SU-DHL-6 (cell line): ENCODE measurements at regions not wholly inside any gene's neighbourhood (a gene's known extent, or its start where the extent isn't known, plus 50 kb on each side); places are given as distances from the start of the nearest gene placed in this dataset.

ENCODE experiments used
- H2AFZ ChIP-seq: fragments of 200-600 bp; sonication (generic); 2 replicates; pipeline ENCODE4 v1.6.1; 2014; ENCODE audit warnings: low read depth, mild to moderate bottlenecking, moderate library complexity, mixed read lengths, antibody characterized with exemption, low read length; ENCODE audit not compliant: severe bottlenecking
- H3F3A ChIP-seq: fragments of 200-600 bp; shearing (Covaris generic); 2 replicates; pipeline ENCODE4 v1.6.0; 2016; ENCODE audit warnings: antibody characterized with exemption, mild to moderate bottlenecking; ENCODE audit not compliant: insufficient read depth
- H3K27ac ChIP-seq: fragments of 200-600 bp; sonication (generic); 2 replicates; pipeline ENCODE4 v1.5.1; 2016; ENCODE audit warnings: low read depth, mild to moderate bottlenecking, low read length, moderate library complexity, mixed read lengths
- H3K27me3 ChIP-seq: fragments of 200-600 bp; sonication (generic), shearing (Covaris generic); 2 replicates; pipeline ENCODE4 v1.6.0; 2014; ENCODE audit warnings: mild to moderate bottlenecking, low read length
- H3K36me3 ChIP-seq: fragments of 200-600 bp; sonication (generic); 2 replicates; pipeline ENCODE4 v1.6.1; 2014; ENCODE audit warnings: mild to moderate bottlenecking, low read length, mixed read lengths
- H3K4me2 ChIP-seq: fragments of 300-600, 200-600 bp; shearing (Covaris generic), sonication (generic); 2 replicates; pipeline ENCODE4 v1.6.0; 2014; ENCODE audit warnings: low read length, low read depth, mild to moderate bottlenecking; ENCODE audit not compliant: poor library complexity, severe bottlenecking
- H3K4me3 ChIP-seq: fragments of 200-600 bp; sonication (generic); 2 replicates; pipeline ENCODE4 v1.5.1; 2014; ENCODE audit warnings: antibody characterized with exemption, low read length, mild to moderate bottlenecking, mixed read lengths; ENCODE audit not compliant: insufficient read depth, poor library complexity, severe bottlenecking
- H3K79me2 ChIP-seq: fragments of 200-600 bp; sonication (generic); 2 replicates; pipeline ENCODE4 v1.6.1; 2014; ENCODE audit warnings: mild to moderate bottlenecking, low read length, moderate library complexity; ENCODE audit not compliant: insufficient read depth
- H3K9ac ChIP-seq: fragments of 200-600 bp; sonication (generic); 2 replicates; pipeline ENCODE4 v1.7.0; 2014; ENCODE audit warnings: mild to moderate bottlenecking, low read length
- H3K9me2 ChIP-seq: fragments of 200-600 bp; sonication (generic); replicated peaks from 2 replicates; pipeline ENCODE4 v1.6.1; 2014; ENCODE audit warnings: low read length; ENCODE audit not compliant: insufficient read depth
- H3K9me3 ChIP-seq: fragments of 200-600 bp; sonication (generic); 2 replicates; pipeline ENCODE4 v1.6.1; 2014; ENCODE audit warnings: low read length, mixed read lengths; ENCODE audit not compliant: insufficient read depth
- H4K20me1 ChIP-seq: fragments of 200-600 bp; sonication (generic); 2 replicates; pipeline ENCODE4 v1.6.1; 2014; ENCODE audit warnings: low read depth, mild to moderate bottlenecking, antibody characterized with exemption, low read length, moderate library complexity, mixed read lengths
- EZH2phosphoT487 ChIP-seq: fragments of 200-600 bp; sonication (generic), shearing (Covaris generic); conservative IDR thresholded peaks from 2 replicates; pipeline ENCODE4 v1.6.1; 2018; ENCODE audit warnings: mild to moderate bottlenecking, antibody characterized with exemption, low read length, moderate library complexity, mixed read lengths
- TF ChIP-seq, protein P1 (sequence below): fragments of 200-600 bp; sonication (generic); IDR thresholded peaks from one replicate; pipeline ENCODE4 v1.5.1; 2017; ENCODE audit warnings: antibody characterized with exemption, mild to moderate bottlenecking, low read length, moderate library complexity; ENCODE audit not compliant: insufficient read depth, poor library complexity, severe bottlenecking

- Histone ChIP-seq H3K9ac (no peak overlapping the region), H3K9me2 (no peaks in the 10 kb centered on the region), H2AFZ (no peak overlapping the region), H3K27ac (no peak overlapping the region), H3K79me2 (no peaks in the 10 kb centered on the region), H4K20me1 (no peaks in the 10 kb centered on the region), H3K36me3 (no peaks in the 10 kb centered on the region), H3K27me3 (no peaks in the 10 kb centered on the region), H3K9me3 (no peaks in the 10 kb centered on the region), H3K4me2 (no peak overlapping the region), H3K4me3 (no peak overlapping the region), H3F3A (no peaks in the 10 kb centered on the region)
- TF ChIP-seq, protein P1, sequence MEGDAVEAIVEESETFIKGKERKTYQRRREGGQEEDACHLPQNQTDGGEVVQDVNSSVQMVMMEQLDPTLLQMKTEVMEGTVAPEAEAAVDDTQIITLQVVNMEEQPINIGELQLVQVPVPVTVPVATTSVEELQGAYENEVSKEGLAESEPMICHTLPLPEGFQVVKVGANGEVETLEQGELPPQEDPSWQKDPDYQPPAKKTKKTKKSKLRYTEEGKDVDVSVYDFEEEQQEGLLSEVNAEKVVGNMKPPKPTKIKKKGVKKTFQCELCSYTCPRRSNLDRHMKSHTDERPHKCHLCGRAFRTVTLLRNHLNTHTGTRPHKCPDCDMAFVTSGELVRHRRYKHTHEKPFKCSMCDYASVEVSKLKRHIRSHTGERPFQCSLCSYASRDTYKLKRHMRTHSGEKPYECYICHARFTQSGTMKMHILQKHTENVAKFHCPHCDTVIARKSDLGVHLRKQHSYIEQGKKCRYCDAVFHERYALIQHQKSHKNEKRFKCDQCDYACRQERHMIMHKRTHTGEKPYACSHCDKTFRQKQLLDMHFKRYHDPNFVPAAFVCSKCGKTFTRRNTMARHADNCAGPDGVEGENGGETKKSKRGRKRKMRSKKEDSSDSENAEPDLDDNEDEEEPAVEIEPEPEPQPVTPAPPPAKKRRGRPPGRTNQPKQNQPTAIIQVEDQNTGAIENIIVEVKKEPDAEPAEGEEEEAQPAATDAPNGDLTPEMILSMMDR: no peak
- no peak for TF ChIP-seq EZH2phosphoT487
Measured at GRCh38 chr5:12193536-12193935, 289.3 kb upstream of the CTNND2 start.

DNA sequence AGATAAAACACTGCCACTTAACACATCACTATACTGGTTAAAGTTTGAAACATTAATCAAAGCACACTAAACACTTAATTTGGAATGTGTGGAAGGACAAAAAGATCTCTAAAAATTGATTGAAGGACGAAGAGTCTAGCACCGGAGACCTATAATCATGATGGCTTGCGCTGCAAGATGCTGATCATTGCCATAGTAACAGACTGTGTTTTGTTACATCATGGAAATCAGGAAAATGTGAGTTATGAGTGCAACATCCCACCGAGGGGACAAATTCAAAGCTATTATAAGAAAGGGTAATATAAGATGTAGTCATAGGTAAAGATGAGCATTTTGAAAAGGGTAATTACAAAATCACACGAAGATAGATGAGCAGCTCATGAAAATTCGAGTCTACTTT, 278.8 kb upstream of the CTNND2 start:
- H3K27me3 ChIP-seq: no peaks in the 10 kb centered on the region
- no peaks in the 10 kb centered on the region for H4K20me1 ChIP-seq
- TF ChIP-seq, protein P1: no peak
- TF ChIP-seq EZH2phosphoT487: no peak

DNA sequence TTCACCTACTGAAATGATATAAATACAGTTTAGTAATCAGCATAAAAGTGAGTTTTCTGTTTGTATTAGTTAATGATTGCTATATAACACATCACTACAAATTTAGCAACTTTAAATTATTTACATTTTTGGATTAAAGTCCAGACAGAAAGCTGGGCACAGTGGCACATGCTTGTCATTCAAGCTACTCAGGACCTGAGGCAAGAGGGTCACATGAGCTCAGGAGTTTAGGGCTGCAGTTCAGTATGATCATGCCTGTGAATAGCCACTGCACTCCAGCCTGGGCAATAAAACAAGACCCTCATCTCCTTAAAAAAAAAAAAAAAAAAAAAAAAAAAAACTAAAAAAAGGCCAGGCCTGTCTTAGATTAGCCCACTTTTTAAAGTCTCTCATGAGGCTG, 273.6 kb upstream of the CTNND2 start:
- Histone ChIP-seq H3K9me3 (no peaks in the 10 kb centered on the region), H3K79me2 (no peaks in the 10 kb centered on the region), H3K4me2 (no peak overlapping the region), H3K27me3 (no peaks in the 10 kb centered on the region), H3K27ac (no peak overlapping the region), H3K9me2 (no peaks in the 10 kb centered on the region), H4K20me1 (no peaks in the 10 kb centered on the region), H3K9ac (no peak overlapping the region), H3K4me3 (no peak overlapping the region), H3K36me3 (no peaks in the 10 kb centered on the region), H2AFZ (no peak overlapping the region), H3F3A (no peaks in the 10 kb centered on the region)
- no peak for TF ChIP-seq EZH2phosphoT487
- TF ChIP-seq, protein P1: no peak

More for the DNA sequence above, 278.8 kb upstream of the CTNND2 start:
- Histone ChIP-seq H3K9me2 (no peaks in the 10 kb centered on the region), H2AFZ (no peak overlapping the region), H3K79me2 (no peaks in the 10 kb centered on the region), H3K9me3 (no peaks in the 10 kb centered on the region), H3K4me2 (no peak overlapping the region), H3K27ac (no peak overlapping the region), H3K36me3 (no peaks in the 10 kb centered on the region), H3K9ac (no peak overlapping the region), H3F3A (no peaks in the 10 kb centered on the region), H3K4me3 (no peak overlapping the region)

GRCh38 chr5:12177225-12177624, 273.0 kb upstream of the CTNND2 start:
- TF ChIP-seq, protein P1: no peak
- no peak for TF ChIP-seq EZH2phosphoT487
- Histone ChIP-seq H2AFZ (no peak overlapping the region), H3K9me3 (no peaks in the 10 kb centered on the region), H3K9me2 (no peaks in the 10 kb centered on the region), H3K79me2 (no peaks in the 10 kb centered on the region), H3K9ac (no peak overlapping the region), H3K4me2 (no peak overlapping the region), H3K27ac (no peak overlapping the region), H3K4me3 (no peak overlapping the region), H3K27me3 (no peaks in the 10 kb centered on the region), H3K36me3 (no peaks in the 10 kb centered on the region), H3F3A (no peaks in the 10 kb centered on the region), H4K20me1 (no peaks in the 10 kb centered on the region)
